CD4-positive, alpha-beta T cell (primary cell): ENCODE measurements at regions not wholly inside any gene's neighbourhood (a gene's known extent, or its start where the extent isn't known, plus 50 kb on each side); places are given as distances from the start of the nearest gene placed in this dataset.

ENCODE experiments used
- ATAC-seq: fragments of 200-7000 bp; cut with Tn5 transposase; one replicate; pipeline ENCODE4 v1.10.0; 2022; ENCODE audit warnings: mild to moderate bottlenecking; ENCODE audit not compliant: poor library complexity
- CTCF ChIA-PET: fragments of 350-600 bp; sonication (Branson Sonifier 250); formaldehyde crosslinking; loops from one replicate; lab custom pipeline; 2021; ENCODE audit warnings: antibody characterized with exemption, inconsistent platforms; lab: Charles Lee
- POLR2A ChIA-PET: fragments of 350-600 bp; sonication (Branson Sonifier 250); formaldehyde crosslinking; loops from one replicate; lab custom pipeline; 2021; ENCODE audit warnings: antibody characterized with exemption, inconsistent platforms; lab: Charles Lee
- DNase-seq, 14 experiments: peaks; one replicate each; pipeline ENCODE4 v3.0.0-alpha.2; 2013 to 2020; ENCODE audit warnings: mixed read lengths in 2 of 14
- H3K27ac ChIP-seq, 2 donors: one replicate each; pipeline versions ENCODE4 v1.5.1 to v1.7.0; 2013; ENCODE audit warnings: low read length in 2 of 2, low read depth in 1 of 2, mild to moderate bottlenecking in 1 of 2
- H3K27me3 ChIP-seq, 2 experiments: 1 replicate in 1 of 2; 2 replicates in 1 of 2; pipeline versions ENCODE4 v1.6.1 to v1.7.0; 2013; ENCODE audit warnings: low read length in 2 of 2, control low read depth in 1 of 2, mild to moderate bottlenecking in 1 of 2, moderate library complexity in 1 of 2; ENCODE audit not compliant: insufficient read depth in 2 of 2, control insufficient read depth in 1 of 2
- H3K36me3 ChIP-seq: one replicate; pipeline ENCODE4 v1.6.1; 2013; ENCODE audit warnings: low read length, control low read depth; ENCODE audit not compliant: insufficient read depth
- H3K4me1 ChIP-seq: one replicate; pipeline ENCODE4 v1.6.1; 2013; ENCODE audit warnings: low read length, control low read depth; ENCODE audit not compliant: insufficient read depth
- H3K4me3 ChIP-seq: one replicate; pipeline ENCODE4 v1.5.1; 2013; ENCODE audit warnings: mild to moderate bottlenecking, low read length, moderate library complexity
- H3K9me3 ChIP-seq, 2 experiments: 1 replicate in 1 of 2; 2 replicates in 1 of 2; pipeline versions ENCODE4 v1.6.1 to v1.7.0; 2013; ENCODE audit warnings: low read length in 2 of 2, mild to moderate bottlenecking in 2 of 2, control low read depth in 1 of 2, moderate library complexity in 1 of 2; ENCODE audit not compliant: control insufficient read depth in 1 of 2, insufficient read depth in 1 of 2
- H3K27ac Mint-ChIP-seq: one replicate; pipeline ENCODE4 v1.8.0; 2020; ENCODE audit warnings: mixed read lengths
- H3K27me3 Mint-ChIP-seq: one replicate; pipeline ENCODE4 v1.8.0; 2021; ENCODE audit warnings: mixed read lengths
- H3K36me3 Mint-ChIP-seq: one replicate; pipeline ENCODE4 v1.8.0; 2021; ENCODE audit warnings: low read depth, mixed read lengths
- H3K4me1 Mint-ChIP-seq: one replicate; pipeline ENCODE4 v1.8.0; 2021; ENCODE audit warnings: low read depth, mixed read lengths
- H3K4me3 Mint-ChIP-seq: one replicate; pipeline ENCODE4 v1.8.0; 2020; ENCODE audit warnings: mild to moderate bottlenecking, mixed read lengths
- H3K9me3 Mint-ChIP-seq: one replicate; pipeline ENCODE4 v1.8.0; 2020; ENCODE audit warnings: mixed read lengths
- CTCF ChIP-seq: fragments of 200-600 bp; IDR thresholded peaks from one replicate; pipeline ENCODE4 v1.8.0; 2022; ENCODE audit warnings: antibody characterized with exemption, mild to moderate bottlenecking
- intact Hi-C, 2 experiments: fragments of 100-400 bp; cut with DNase I in 1 of 2; cut with micrococcal nuclease in 1 of 2; formaldehyde crosslinking; loops; one replicate each; pipeline versions ENCODE4 v1.15.1 to v1.9.0; 2023 to 2025; cut with DNase I, micrococcal nuclease

GRCh38 chr11:91756829-91757480 is 467.7 kb upstream of the FAT3 start:
- Mint-ChIP-seq H3K27ac (no peak overlapping the region), H3K4me1 (no peaks in the 10 kb centered on the region), H3K4me3 (no peak overlapping the region), H3K27me3 (no peaks in the 10 kb centered on the region), H3K9me3 (peaks cover 8% of the 10 kb centered on the region), H3K36me3 (no peaks in the 10 kb centered on the region)
- no peak for ATAC-seq
- TF ChIP-seq CTCF = no peak
- H3K27ac ChIP-seq = no peak overlapping the region
- POLR2A ChIA-PET = no interaction called here
- H3K36me3 ChIP-seq = no peaks in the 10 kb centered on the region
- CTCF ChIA-PET = no interaction called here
- no peaks in the 10 kb centered on the region for H3K27me3 ChIP-seq
- H3K4me1 ChIP-seq = no peaks in the 10 kb centered on the region
- no peak for DNase-seq
- intact Hi-C loops = no loop called here
- H3K9me3 ChIP-seq = peaks cover 0 to 4% of the 10 kb centered on the region in 2 experiments
- no peak overlapping the region for H3K4me3 ChIP-seq

GRCh38 chr11:91755951-91756707 is 468.5 kb upstream of the FAT3 start:
- H3K9me3 Mint-ChIP-seq = peaks cover 10% of the 10 kb centered on the region
- H3K27ac ChIP-seq = no peak overlapping the region
- no peaks in the 10 kb centered on the region for H3K36me3 ChIP-seq
- H3K27me3 Mint-ChIP-seq = no peaks in the 10 kb centered on the region
- H3K4me1 Mint-ChIP-seq = no peaks in the 10 kb centered on the region
- no peak for ATAC-seq
- DNase-seq = no peak
- no peaks in the 10 kb centered on the region for H3K4me1 ChIP-seq
- CTCF ChIA-PET = no interaction called here
- no peaks in the 10 kb centered on the region for H3K36me3 Mint-ChIP-seq
- intact Hi-C loops = no loop called here
- no peaks in the 10 kb centered on the region for H3K27me3 ChIP-seq
- H3K4me3 ChIP-seq = no peak overlapping the region
- no peak overlapping the region for H3K27ac Mint-ChIP-seq
- H3K9me3 ChIP-seq = peaks cover 0 to 4% of the 10 kb centered on the region in 2 experiments
- TF ChIP-seq CTCF = no peak
- no peak overlapping the region for H3K4me3 Mint-ChIP-seq
- POLR2A ChIA-PET = no interaction called here

GRCh38 chr11:91755526-91755925 is 469.1 kb upstream of the FAT3 start:
- DNase-seq (no peak), ATAC-seq (no peak)
- H3K4me3 ChIP-seq = no peak overlapping the region
- H3K36me3 ChIP-seq = no peaks in the 10 kb centered on the region
- H3K36me3 Mint-ChIP-seq = no peaks in the 10 kb centered on the region
- H3K4me1 ChIP-seq = no peaks in the 10 kb centered on the region
- CTCF ChIA-PET = no interaction called here
- no peak overlapping the region for H3K4me3 Mint-ChIP-seq
- H3K27ac ChIP-seq = no peak overlapping the region
- no peaks in the 10 kb centered on the region for H3K27me3 ChIP-seq
- peaks cover 0 to 4% of the 10 kb centered on the region in 2 experiments for H3K9me3 ChIP-seq
- no peak for TF ChIP-seq CTCF
- H3K27ac Mint-ChIP-seq = no peak overlapping the region
- POLR2A ChIA-PET = no interaction called here
- no peaks in the 10 kb centered on the region for H3K27me3 Mint-ChIP-seq
- no peaks in the 10 kb centered on the region for H3K4me1 Mint-ChIP-seq
- intact Hi-C loops = no loop called here
- H3K9me3 Mint-ChIP-seq = peaks cover 6% of the 10 kb centered on the region
